Activated CD4-positive, alpha-beta T cell treated with anti-CD3 and anti-CD28 coated beads, Interleukin-10, Interleukin-2, amounts not matched to agents 100 ng/mL and 50 ng/mL, durations not matched to agents 16 hours and 8 hours (primary cell): ENCODE measurements at regions not wholly inside any gene's neighbourhood (a gene's known extent, or its start where the extent isn't known, plus 50 kb on each side); places are given as distances from the start of the nearest gene placed in this dataset.

Experiments used
- DNase-seq: peaks from one replicate; pipeline ENCODE4 v3.0.0-alpha.2; 2020

DNA sequence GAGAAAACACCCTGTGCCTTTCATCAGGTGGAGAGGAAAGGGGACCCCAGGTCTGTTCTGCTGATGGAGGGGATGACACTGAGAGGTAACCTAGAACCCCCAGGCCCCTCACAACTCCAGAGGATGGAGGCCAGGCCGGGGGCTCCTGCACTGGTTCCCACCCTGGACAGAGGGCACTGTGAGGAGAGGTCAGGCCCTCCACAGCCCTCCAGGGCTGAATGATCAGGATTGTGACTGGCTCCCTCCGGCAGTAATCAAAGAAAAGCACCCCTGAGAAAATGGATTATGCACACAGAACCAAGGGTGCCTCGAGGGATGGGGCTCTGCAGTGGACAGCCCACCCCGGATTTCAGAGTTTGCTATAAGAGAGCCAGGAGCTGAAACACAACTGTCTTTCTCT, 502.8 kb downstream of the TCERG1L start:
- no peak for DNase-seq

DNA sequence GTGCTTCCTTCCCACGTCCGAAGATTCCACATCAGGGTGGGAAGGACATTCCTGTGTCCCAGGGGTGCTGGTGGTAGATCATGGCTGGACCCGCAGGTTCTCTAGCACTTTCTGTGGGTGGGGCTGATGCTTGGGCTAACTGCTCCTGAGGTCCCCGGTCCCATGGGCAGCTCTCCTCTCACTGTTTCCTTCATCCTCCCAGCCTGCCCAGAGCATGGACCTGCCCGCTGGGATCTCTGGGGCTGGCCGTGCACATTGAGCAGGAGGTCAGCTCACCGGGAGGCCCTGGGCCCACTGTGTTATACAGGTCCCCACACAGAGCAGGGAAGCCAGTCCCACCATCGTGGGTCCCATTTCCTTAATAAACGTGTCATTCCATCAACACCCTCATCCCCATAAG, 502.3 kb downstream of the TCERG1L start:
- DNase-seq = no peak

DNA sequence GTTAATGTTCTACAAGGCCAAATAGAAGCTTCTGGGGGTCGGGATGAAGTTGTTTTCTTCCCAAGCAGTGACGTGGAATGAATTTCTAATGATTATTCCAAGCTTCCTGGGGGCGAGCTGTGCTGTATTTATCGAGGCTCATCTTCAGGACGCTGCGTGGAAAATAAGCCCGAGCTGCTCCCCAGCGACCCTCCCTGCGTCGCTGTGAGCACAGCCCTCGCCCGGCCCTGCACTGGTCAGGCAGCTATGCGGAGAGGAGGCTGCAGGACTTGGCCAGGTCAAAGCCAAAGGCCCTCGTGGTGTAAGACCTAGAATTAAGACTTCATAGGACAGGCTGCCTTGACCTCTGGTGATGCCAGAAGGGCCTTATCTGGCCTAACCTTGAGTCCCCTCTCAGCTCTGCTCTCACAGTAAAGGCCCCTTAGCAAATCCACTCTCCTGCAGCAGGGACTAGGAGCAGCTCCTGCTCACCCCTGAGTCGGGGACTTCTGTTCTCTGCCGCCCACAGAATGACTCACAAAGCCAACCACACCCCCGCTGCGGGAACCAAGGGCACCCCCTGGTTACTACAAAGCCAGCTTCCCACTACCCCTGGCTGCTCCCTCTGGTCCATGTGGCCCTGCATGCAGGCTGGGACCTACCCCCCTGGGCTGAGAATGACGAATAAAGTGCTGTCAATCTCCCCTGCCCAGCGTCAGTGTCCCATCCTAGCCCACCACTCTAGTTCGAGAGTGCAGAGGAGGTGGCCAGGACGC, 501.6 kb downstream of the TCERG1L start:
- DNase-seq = no peak

DNA sequence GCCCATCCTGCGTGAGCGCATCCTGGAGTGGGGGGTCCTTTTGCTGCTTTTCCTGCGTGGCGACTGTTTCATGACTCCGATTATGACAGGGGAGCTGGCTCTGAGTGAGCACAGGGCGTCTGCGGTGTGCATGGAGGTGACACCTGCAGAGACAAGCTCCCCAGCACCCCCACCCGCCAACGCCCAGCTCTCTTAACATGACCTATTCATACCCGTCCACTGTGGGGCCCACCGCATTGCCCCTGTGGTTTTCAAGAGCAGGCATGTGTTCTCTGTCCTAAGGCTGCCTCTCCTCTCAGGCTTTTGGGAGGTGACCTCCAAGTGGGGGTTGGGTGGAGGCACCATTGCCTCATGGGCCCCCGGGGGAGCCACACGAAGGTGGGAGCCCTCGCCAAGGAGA, 500.7 kb downstream of the TCERG1L start:
- DNase-seq = no peak

DNA sequence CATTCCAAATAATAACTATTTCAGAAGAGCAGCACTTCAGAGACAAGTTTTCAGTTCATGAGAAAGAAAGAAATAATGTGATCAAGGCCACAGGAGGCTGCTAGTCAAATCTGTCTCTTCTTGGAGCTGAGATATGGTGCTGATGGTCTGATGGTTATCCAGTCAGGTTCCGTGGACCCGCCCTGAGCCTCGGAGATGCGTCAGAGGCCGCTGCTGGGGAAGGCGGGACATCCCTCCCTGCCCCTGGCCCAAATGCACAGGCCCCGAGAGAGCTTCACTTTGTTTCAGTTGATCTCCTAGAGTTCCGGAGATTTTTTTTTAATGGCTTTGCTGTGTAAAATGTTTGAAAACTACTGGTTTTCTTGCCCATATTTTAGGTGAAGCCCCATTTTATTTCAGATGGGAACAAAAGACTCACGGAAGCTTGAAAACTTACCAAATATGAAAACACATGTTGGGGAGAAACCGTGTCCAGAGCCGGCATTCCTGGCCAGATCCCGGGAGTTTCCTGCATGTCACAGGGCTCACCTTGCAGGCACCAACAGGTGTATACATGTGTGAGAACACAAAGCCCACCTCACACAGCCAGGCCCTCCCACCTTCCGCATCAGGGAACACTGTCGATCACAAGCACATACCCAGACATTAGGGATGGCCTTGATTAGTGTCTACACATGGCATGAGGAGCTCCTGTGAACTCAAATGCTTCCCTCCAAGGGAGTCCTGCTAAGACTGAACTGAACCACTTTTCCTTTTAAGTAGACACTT, 499.0 kb downstream of the TCERG1L start:
- no peak for DNase-seq

DNA sequence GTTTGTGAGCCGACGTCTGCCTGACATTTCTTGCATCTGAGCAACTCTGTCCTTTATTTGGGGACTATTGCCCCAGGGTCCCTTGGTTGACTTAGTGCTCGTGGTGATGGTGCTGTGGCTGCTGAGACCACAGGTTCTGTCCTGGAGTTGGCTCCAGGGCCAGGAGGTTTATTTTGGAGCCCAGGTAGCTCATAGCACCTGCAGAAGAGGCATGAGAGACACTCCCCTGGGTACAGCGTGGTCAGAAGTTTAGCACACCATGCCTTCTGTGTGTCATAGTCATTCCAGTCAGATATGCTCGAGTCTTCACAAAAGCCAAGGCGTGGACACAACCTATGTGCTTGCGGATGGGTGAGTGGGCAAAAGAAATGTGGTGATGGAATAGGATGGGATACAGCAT, 496.9 kb downstream of the TCERG1L start:
- DNase-seq = no peak

DNA sequence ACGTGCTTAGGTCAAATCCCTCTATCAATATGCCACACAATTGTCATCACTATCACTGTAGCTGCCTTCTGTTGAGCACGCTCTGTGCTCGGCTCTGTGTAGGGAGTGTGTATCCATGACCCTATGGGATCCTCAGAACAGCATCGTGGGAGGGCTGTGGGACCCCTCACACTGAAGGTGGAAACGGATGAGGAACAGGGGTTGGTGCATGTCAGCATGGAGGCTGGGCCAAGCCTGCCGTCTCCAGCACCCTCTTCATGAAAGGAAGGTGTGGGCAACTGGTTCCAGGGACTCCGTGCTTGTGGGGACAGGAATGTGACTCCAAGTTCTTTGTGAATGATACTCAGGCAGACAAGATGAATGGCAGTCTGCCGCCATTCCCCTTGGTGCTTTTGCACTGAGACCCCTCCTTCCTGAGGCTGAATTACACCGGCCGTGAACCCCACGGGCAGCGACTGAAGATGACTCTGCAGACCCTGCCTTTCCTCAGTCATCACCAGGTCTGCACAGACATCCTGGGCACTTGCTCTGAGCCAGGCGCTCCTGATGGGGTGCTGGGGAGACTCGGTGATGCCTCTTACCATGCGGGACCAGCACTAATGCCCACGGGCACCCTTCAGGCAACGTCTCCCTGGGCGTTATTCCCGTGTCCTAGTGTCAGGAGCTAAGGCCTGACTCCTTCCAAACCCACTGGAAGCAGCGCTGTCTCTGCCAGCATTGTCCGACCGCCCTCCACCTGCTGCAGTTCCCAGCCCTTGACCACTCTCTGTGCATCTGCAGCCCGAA, 495.2 kb downstream of the TCERG1L start:
- DNase-seq = no peak

DNA sequence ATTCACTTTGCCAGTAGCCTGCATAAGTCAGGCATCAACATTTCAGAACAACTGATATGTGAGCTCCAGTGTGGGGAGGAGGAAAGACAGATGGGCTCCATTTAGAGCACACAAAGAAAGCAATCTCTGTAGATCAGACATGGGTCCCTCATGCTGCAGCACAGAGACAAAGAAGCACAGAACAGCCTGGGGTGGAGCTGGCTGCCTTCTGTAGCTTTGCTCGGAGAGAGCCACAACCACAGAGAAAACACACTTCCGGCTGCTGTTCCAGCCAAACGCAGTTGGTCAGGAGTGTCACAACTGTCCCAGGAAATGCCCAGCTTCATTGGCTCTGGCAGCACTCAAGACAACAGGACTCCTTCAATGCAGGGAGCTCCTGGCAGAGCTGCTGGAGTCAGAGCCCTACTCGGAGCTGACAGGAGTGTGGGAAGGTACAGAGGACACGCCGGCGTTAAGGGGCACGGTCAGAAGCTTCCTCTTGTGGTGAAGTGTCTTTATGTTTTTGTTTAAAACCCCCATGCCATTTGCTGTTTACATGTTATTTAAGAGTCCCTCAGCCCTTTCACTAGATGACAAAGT, 494.4 kb downstream of the TCERG1L start:
- DNase-seq = no peak

DNA sequence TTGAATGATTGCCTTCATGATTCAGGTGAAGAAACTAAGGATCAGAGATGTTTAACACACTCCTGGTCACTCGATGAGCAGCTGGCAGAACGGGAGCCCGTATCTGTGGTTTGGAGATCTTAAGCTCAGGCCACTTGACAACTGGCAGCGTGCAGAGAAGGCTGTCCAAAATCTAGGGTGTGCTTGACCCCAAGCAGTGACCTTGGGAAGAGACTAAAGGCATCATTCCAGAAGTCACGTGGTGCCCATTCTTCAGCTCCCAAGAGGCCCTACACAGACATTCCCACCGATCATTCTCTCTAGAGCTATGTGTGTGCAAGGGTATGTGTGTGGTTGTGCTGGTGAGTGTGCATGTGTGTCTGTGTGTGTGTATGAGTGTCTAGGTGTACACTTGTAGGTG, 493.8 kb downstream of the TCERG1L start:
- DNase-seq = no peak

DNA sequence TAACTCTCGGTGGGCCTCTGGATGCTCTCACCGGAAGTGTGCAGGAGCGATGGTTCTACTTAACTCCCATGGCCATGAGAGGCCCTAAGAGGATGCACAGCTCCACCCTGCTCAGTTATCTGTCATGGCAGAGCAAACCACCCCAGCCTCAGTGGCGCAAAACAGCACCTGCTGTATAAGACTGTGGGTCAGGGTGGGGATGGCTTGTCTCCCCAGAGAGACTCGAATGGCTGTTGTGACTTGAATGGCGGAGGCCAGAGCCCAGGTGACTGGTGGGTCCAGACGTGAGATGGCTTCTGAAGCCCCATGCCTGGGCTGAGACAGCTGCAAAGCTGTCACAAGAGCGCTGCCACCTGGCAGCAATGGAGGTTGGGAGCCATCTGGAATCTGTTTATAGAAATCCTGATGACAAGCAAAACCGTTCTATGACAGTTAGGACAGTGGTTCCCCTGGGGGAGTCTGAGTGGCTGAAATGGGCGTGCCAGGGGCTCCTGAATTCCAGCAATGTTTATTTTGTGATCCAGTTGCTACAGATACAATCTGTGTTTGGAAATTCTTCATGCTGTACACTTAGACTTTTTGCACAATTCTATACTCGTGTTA, 490.5 kb downstream of the TCERG1L start:
- DNase-seq = no peak

DNA sequence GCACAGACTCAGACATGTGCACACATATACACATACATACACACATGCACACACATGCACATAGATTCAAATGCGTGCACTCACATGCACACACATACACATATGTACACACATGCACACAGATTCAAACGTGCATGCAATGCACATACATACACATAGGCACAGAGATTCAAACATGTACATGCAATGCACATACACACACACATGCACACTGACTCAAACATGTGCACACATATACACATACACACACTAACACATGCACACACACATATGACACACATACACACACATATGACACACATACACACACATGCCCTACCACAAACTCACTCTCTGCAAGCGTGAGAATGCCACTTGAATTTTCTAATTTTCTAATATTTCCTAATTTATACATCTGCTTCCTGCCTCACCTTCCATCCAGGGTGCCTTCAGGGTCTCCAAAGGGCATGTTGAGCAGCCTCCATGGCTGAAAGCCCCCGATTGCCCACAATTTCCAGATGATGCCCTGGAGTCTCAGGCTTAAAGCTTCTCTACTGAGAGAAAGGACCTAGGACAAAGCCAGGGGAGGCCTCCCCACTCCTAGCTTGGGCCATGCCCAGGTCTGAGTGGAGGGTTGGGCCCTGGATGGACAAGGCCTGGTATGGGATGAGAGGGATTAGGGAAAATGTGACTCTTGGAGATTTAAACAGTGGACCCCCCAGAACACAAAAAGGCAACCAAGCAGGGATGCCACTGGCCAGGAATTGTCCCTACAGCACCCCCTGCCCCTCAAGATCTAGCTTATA, 487.1 kb downstream of the TCERG1L start:
- no peak for DNase-seq

DNA sequence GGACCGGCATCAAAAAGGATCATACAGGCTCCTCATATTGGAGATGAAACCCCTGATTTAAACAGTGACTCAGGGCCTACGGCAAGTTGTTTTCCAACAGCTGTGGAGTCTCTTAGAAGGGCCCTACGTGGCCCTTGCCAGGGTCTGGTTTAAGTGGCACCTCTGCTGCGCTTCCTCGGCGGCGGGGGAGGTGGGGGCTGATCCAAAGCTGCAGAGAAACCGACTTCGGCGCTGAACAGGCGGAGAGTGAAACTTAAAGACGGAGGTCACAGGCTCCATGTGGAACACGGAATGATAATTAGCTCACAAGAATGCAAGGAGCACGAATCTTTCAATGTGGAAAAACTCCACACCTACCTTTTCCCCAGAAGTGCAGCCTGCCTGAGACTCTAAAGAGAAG, 477.9 kb downstream of the TCERG1L start:
- no peak for DNase-seq

DNA sequence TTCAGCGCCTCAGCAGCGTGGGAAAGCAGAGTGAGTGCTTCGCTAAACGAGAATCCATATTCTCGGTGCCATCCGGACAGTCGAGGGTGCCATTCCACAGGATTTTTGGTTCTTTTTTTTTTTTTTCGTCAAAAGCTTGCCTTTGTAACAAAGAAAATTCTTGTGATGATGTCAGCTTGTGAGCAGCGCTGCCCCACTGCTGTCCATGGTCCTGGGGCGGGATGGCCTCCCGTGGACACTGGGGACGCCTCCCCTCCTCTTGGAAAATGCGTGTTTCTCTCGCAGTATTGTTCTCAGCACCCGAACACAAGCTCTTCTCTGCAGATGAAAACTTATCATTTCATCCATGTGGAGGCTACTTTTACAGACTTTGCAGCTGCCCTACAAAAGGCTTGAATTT, 477.4 kb downstream of the TCERG1L start:
- no peak for DNase-seq

DNA sequence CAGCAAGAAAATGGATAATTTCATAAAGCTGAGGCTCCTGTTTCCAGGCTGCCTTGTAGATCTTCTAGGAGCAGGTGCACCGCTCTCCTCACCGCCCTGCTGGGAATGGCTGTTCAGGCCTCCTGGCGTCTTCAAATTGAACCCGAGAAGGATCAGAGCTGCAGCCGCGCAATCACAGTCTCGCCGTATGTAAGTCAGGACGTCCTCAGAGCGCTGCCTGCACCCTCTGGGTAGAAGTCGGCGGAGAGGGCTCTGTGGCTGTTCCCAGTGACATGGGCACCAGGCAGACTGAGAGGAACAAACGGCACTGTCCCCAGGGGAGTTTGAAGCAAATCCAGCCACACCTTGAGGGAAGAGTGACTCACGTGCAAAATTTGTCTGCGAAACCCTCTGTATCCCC, 476.9 kb downstream of the TCERG1L start:
- no peak for DNase-seq

DNA sequence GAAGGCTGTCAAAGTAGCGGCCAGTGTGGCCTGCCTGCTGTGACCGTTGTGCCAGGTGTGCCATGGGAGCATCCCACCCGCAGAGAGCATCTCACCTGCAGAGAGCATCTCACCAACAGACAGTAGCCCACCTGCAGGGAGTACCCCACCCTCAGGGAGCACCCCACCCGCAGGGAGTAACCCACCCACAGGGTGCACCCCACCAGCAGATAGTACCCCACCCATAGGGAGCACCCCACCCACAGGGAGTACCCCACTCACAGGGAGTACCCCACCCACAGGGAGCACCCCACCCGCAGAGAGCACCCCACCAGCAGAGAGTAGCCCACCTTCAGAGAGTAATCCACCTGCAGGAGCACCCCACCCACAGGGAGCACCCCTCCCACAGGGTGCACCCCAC, 476.5 kb downstream of the TCERG1L start:
- no peak for DNase-seq

DNA sequence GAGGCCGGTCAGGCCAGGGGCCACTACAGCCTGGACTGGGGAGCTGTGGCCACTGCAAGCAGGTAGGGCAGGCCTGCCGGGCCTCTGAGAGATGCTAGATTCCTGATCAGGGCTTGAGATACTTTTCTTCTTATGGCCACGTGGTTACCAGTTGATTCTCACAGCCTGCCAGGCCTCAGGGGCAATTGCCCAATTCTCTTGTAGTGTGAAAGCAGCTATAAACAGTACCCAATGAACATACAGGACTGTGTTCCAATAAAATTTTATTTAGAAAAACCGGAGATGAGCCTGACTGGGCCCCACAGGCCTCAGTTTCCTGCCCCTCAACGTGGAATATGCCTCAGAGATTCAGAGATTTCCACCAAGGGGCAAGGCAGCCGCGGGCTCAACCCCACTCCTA, 475.2 kb downstream of the TCERG1L start:
- no peak for DNase-seq

DNA sequence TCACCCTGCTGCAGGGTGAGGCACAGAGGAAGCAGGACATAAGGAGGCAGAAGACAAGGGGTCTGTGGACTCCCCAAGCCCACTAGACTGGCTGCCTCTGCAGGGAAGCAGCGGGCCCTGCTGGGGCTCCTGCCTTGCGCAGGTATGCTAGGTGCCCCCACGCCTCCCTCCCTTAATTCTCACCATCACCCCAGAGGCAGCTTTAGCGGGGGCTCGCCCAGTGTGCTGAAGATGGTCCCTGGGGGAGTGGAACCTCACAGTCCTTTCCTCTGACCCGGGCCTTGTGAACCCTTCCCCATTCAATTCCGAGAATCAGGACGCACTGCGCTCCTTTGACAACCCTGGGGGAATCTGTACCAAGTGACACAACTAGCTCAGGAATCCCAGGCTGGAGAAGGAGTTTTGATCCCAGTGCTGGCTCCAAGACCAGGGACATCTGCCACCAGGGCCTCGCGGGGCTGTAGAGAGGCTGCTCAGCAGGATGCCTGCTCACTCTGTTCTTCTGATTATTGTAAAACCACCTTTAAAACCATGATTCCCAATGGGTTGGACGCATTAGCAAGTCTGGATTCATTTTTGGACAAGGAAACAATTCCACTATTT, 468.4 kb downstream of the TCERG1L start:
- DNase-seq = no peak

DNA sequence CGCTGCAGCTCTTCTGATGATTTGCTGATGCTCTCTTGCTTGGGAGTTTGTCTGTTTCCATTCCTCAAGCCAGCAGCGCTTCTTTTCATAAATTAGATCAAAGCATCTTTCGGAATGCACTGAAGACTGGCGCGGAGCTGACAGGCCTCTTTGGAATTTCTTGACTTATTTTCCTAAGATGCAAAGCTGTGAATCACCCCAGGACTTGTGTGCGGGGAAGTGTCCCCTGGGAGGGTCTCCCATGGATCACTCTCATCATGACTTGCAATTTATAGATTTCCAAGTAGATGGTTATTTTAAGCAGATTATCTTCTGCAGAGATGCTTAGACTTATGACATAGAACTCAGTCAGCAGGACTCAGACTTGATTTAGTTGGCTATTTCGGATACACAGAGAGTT, 467.2 kb downstream of the TCERG1L start:
- no peak for DNase-seq

DNA sequence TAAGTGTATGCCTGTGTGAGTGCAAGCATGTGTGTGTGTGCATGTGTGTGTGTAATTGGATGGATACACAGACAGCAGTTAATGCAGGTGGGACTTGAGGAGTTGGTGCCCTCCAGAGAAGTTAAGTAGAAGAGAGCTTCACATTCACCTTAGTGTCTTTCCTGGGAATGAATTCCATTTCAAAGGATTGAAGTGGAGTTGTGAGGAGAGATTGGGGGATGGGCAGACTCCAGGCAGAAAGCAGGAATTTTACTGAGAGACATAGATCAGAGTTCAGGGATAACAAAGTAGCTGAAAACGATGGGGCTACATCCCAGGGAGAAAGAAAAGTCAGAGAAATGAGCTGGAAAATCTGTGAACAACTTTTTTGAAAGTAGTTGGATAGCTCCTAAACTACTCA, 464.4 kb downstream of the TCERG1L start:
- DNase-seq = no peak

DNA sequence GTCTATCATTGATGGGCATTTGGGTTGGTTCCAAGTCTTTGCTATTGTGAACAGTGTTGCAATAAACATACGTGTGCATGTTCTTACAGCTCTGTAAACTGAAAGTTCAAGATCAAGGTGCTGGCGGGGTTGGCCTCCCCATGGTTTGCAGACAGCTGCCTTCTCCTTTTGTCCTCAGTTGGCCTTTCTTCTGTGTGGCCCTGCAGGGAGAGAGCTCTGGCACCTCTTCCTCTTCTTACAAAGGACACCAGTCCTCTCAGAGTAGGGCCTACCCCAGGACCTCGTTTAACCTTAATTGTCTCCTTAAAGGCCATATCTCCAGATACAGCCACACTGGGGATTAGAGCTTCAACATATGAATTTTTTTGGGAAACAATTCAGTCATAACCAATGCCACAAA, 462.7 kb downstream of the TCERG1L start:
- no peak for DNase-seq

DNA sequence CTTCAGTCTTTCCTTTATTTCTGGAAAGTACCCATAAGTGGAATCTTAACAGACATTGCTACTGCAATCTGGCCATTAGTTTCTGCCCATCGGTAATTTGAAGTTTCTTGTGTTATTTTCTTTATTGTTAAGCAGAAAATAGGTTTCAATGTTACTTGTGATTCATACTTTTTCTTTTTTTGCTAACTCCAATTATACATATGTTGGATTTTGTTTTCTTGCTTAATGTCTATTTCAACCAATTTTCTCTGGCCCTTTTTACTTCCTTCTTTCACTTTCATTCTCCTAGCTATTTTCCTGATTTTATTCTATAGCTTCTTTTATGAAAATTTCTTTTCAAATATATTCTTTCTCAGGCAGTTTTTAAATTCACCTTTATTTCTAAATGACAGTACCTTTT, 457.4 kb downstream of the TCERG1L start:
- no peak for DNase-seq
